RWPE2 (cell line): ENCODE measurements at regions not wholly inside any gene's neighbourhood (a gene's known extent, or its start where the extent isn't known, plus 50 kb on each side); places are given as distances from the start of the nearest gene placed in this dataset.

Source experiments
- ATAC-seq: fragments of 200-7000 bp; cut with Tn5 transposase; 3 replicates; pipeline ENCODE4 v1.9.1; 2021; ENCODE audit warnings: low read depth
- DNase-seq: peaks from one replicate; pipeline ENCODE4 v3.0.0-alpha.2; 2020; ENCODE audit warnings: low spot score
- H3K27ac ChIP-seq: fragments of 450-650 bp; 2 replicates; pipeline ENCODE4 v1.5.1; 2017; ENCODE audit warnings: mild to moderate bottlenecking; ENCODE audit not compliant: poor library complexity, severe bottlenecking
- H3K27me3 ChIP-seq: fragments of 250-450 bp; sonication (Bioruptor Pico); 2 replicates; pipeline ENCODE4 v1.5.1; 2021; ENCODE audit warnings: mild to moderate bottlenecking, moderate library complexity; ENCODE audit not compliant: insufficient read depth, poor library complexity, severe bottlenecking
- H3K36me3 ChIP-seq: fragments of 250-450 bp; sonication (Bioruptor Pico); 2 replicates; pipeline ENCODE4 v1.5.1; 2020; ENCODE audit warnings: low read depth, mild to moderate bottlenecking, moderate library complexity
- H3K4me1 ChIP-seq: fragments of 250-450 bp; sonication (Bioruptor Pico); 2 replicates; pipeline ENCODE4 v1.5.1; 2021; ENCODE audit warnings: mild to moderate bottlenecking, moderate library complexity; ENCODE audit not compliant: insufficient read depth, poor library complexity, severe bottlenecking
- H3K4me3 ChIP-seq: fragments of 250-450 bp; sonication (Bioruptor Pico); 2 replicates; pipeline ENCODE4 v1.5.1; 2021; ENCODE audit warnings: mild to moderate bottlenecking, moderate library complexity; ENCODE audit not compliant: severe bottlenecking
- H3K9me3 ChIP-seq: fragments of 250-450 bp; sonication (Bioruptor Pico); 2 replicates; pipeline ENCODE4 v1.5.1; 2021; ENCODE audit warnings: mild to moderate bottlenecking, moderate library complexity; ENCODE audit not compliant: severe bottlenecking
- CTCF ChIP-seq: fragments of 450-650 bp; IDR thresholded peaks from one replicate; pipeline ENCODE4 v1.5.1; 2017; ENCODE audit warnings: mild to moderate bottlenecking, moderate library complexity; ENCODE audit not compliant: poor library complexity, severe bottlenecking

- no peaks in the 10 kb centered on the region for H3K36me3 ChIP-seq
- no peak overlapping the region for H3K27ac ChIP-seq
- no peaks in the 10 kb centered on the region for H3K4me1 ChIP-seq
- H3K27me3 ChIP-seq, result no peaks in the 10 kb centered on the region
- no peak overlapping the region for H3K4me3 ChIP-seq
- DNase-seq, result no peak
- H3K9me3 ChIP-seq, result no peaks in the 10 kb centered on the region
- no peak for TF ChIP-seq CTCF
- ATAC-seq, result no peak
These were observed 1454.9 kb downstream of the REEP3 start for GRCh38 chr10:64976150-64976549.

GRCh38 chr10:64977915-64978314, 1456.7 kb downstream of the REEP3 start:
- Histone ChIP-seq H3K36me3 (no peaks in the 10 kb centered on the region), H3K9me3 (no peaks in the 10 kb centered on the region), H3K4me3 (no peak overlapping the region), H3K27ac (no peak overlapping the region), H3K4me1 (no peaks in the 10 kb centered on the region), H3K27me3 (no peaks in the 10 kb centered on the region)
- DNase-seq (no peak), ATAC-seq (no peak)
- TF ChIP-seq CTCF, result peak; percentile 39

- Histone ChIP-seq H3K9me3 (no peaks in the 10 kb centered on the region), H3K36me3 (no peaks in the 10 kb centered on the region), H3K27ac (no peak overlapping the region), H3K4me3 (no peak overlapping the region), H3K27me3 (no peaks in the 10 kb centered on the region), H3K4me1 (no peaks in the 10 kb centered on the region)
- TF ChIP-seq CTCF, result no peak
- DNase-seq (no peak), ATAC-seq (no peak)
These were observed 1475.7 kb downstream of the REEP3 start for GRCh38 chr10:64996886-64997285.

- H3K4me1 ChIP-seq, result no peaks in the 10 kb centered on the region
- TF ChIP-seq CTCF, result no peak
- DNase-seq, result no peak
- ATAC-seq, result no peak
- no peak overlapping the region for H3K27ac ChIP-seq
- no peaks in the 10 kb centered on the region for H3K27me3 ChIP-seq
- H3K4me3 ChIP-seq, result no peak overlapping the region
- H3K9me3 ChIP-seq, result no peaks in the 10 kb centered on the region
- no peaks in the 10 kb centered on the region for H3K36me3 ChIP-seq
These were observed 1489.6 kb downstream of the REEP3 start for GRCh38 chr10:65010845-65011244.

GRCh38 chr10:65017523-65017922, 1496.3 kb downstream of the REEP3 start:
- DNase-seq (no peak), ATAC-seq (no peak)
- Histone ChIP-seq H3K4me3 (no peak overlapping the region), H3K27ac (no peak overlapping the region), H3K27me3 (no peaks in the 10 kb centered on the region), H3K4me1 (no peaks in the 10 kb centered on the region), H3K9me3 (no peaks in the 10 kb centered on the region), H3K36me3 (no peaks in the 10 kb centered on the region)
- no peak for TF ChIP-seq CTCF
